SU-DHL-6 (cell line): ENCODE measurements at regions not wholly inside any gene's neighbourhood (a gene's known extent, or its start where the extent isn't known, plus 50 kb on each side); places are given as distances from the start of the nearest gene placed in this dataset.

Experiments
- H2AFZ ChIP-seq: fragments of 200-600 bp; sonication (generic); 2 replicates; pipeline ENCODE4 v1.6.1; 2014; ENCODE audit warnings: low read depth, mild to moderate bottlenecking, moderate library complexity, mixed read lengths, antibody characterized with exemption, low read length; ENCODE audit not compliant: severe bottlenecking
- H3F3A ChIP-seq: fragments of 200-600 bp; shearing (Covaris generic); 2 replicates; pipeline ENCODE4 v1.6.0; 2016; ENCODE audit warnings: antibody characterized with exemption, mild to moderate bottlenecking; ENCODE audit not compliant: insufficient read depth
- H3K27ac ChIP-seq: fragments of 200-600 bp; sonication (generic); 2 replicates; pipeline ENCODE4 v1.5.1; 2016; ENCODE audit warnings: low read depth, mild to moderate bottlenecking, low read length, moderate library complexity, mixed read lengths
- H3K27me3 ChIP-seq: fragments of 200-600 bp; sonication (generic), shearing (Covaris generic); 2 replicates; pipeline ENCODE4 v1.6.0; 2014; ENCODE audit warnings: mild to moderate bottlenecking, low read length
- H3K36me3 ChIP-seq: fragments of 200-600 bp; sonication (generic); 2 replicates; pipeline ENCODE4 v1.6.1; 2014; ENCODE audit warnings: mild to moderate bottlenecking, low read length, mixed read lengths
- H3K4me2 ChIP-seq: fragments of 300-600, 200-600 bp; shearing (Covaris generic), sonication (generic); 2 replicates; pipeline ENCODE4 v1.6.0; 2014; ENCODE audit warnings: low read length, low read depth, mild to moderate bottlenecking; ENCODE audit not compliant: poor library complexity, severe bottlenecking
- H3K4me3 ChIP-seq: fragments of 200-600 bp; sonication (generic); 2 replicates; pipeline ENCODE4 v1.5.1; 2014; ENCODE audit warnings: antibody characterized with exemption, low read length, mild to moderate bottlenecking, mixed read lengths; ENCODE audit not compliant: insufficient read depth, poor library complexity, severe bottlenecking
- H3K79me2 ChIP-seq: fragments of 200-600 bp; sonication (generic); 2 replicates; pipeline ENCODE4 v1.6.1; 2014; ENCODE audit warnings: mild to moderate bottlenecking, low read length, moderate library complexity; ENCODE audit not compliant: insufficient read depth
- H3K9ac ChIP-seq: fragments of 200-600 bp; sonication (generic); 2 replicates; pipeline ENCODE4 v1.7.0; 2014; ENCODE audit warnings: mild to moderate bottlenecking, low read length
- H3K9me2 ChIP-seq: fragments of 200-600 bp; sonication (generic); replicated peaks from 2 replicates; pipeline ENCODE4 v1.6.1; 2014; ENCODE audit warnings: low read length; ENCODE audit not compliant: insufficient read depth
- H3K9me3 ChIP-seq: fragments of 200-600 bp; sonication (generic); 2 replicates; pipeline ENCODE4 v1.6.1; 2014; ENCODE audit warnings: low read length, mixed read lengths; ENCODE audit not compliant: insufficient read depth
- H4K20me1 ChIP-seq: fragments of 200-600 bp; sonication (generic); 2 replicates; pipeline ENCODE4 v1.6.1; 2014; ENCODE audit warnings: low read depth, mild to moderate bottlenecking, antibody characterized with exemption, low read length, moderate library complexity, mixed read lengths
- EZH2phosphoT487 ChIP-seq: fragments of 200-600 bp; sonication (generic), shearing (Covaris generic); conservative IDR thresholded peaks from 2 replicates; pipeline ENCODE4 v1.6.1; 2018; ENCODE audit warnings: mild to moderate bottlenecking, antibody characterized with exemption, low read length, moderate library complexity, mixed read lengths
- TF ChIP-seq, protein P1 (sequence below): fragments of 200-600 bp; sonication (generic); IDR thresholded peaks from one replicate; pipeline ENCODE4 v1.5.1; 2017; ENCODE audit warnings: antibody characterized with exemption, mild to moderate bottlenecking, low read length, moderate library complexity; ENCODE audit not compliant: insufficient read depth, poor library complexity, severe bottlenecking

DNA sequence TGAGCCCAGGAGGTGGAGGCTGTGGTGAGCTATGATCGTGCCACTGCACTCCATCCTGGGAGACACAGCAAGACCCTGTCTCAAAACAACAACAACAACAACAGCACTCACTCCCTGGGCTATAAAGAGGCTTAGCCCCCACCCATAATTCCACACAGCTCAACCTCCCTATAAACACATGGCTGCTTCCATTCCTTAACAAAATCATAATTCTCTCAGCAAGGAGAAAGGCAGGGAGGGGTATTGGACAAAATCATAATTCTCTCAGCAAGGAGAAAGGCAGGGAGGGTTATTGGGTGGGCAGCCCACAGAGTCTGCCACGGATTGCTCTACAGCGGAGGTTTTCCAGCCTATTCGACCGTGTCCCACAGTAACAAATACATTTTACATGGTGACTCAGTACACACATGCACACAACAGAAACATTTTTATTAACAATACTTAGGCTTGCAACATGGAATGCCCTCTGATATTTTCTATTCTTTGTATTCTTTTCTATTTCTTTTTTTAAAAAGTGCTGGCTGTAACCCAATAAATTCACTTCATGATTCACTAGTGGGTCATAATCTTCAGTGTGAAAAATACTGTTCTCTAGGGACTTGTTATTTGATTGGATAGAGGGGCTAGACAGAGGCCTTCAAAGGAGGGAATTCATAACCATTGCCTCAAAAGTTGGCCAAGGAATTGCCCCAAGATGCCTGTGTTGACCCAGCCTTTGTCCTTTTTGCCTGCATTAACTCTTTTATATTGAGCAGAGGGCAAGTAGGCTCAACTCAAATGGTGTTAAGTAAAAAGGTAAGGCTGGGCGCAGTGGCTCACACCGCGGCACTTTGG lies 50.6 kb upstream of the ZMYND8 start:
- H3K36me3 ChIP-seq: peaks cover 3% of the 10 kb centered on the region
- peaks cover 96% of the 10 kb centered on the region for H3K79me2 ChIP-seq
- H3K27me3 ChIP-seq: no peaks in the 10 kb centered on the region
- no peaks in the 10 kb centered on the region for H4K20me1 ChIP-seq
- H3K4me2 ChIP-seq: peak overlapping the region; percentile 87
- peak overlapping the region; percentile 99 for H3K27ac ChIP-seq
- peaks cover 66% of the 10 kb centered on the region for H3F3A ChIP-seq
- H2AFZ ChIP-seq: no peak overlapping the region
- no peaks in the 10 kb centered on the region for H3K9me3 ChIP-seq
- peak overlapping the region; percentile 86 for H3K9ac ChIP-seq
- H3K4me3 ChIP-seq: peak overlapping the region; percentile 73
- H3K9me2 ChIP-seq: no peaks in the 10 kb centered on the region
- TF ChIP-seq, protein P1, sequence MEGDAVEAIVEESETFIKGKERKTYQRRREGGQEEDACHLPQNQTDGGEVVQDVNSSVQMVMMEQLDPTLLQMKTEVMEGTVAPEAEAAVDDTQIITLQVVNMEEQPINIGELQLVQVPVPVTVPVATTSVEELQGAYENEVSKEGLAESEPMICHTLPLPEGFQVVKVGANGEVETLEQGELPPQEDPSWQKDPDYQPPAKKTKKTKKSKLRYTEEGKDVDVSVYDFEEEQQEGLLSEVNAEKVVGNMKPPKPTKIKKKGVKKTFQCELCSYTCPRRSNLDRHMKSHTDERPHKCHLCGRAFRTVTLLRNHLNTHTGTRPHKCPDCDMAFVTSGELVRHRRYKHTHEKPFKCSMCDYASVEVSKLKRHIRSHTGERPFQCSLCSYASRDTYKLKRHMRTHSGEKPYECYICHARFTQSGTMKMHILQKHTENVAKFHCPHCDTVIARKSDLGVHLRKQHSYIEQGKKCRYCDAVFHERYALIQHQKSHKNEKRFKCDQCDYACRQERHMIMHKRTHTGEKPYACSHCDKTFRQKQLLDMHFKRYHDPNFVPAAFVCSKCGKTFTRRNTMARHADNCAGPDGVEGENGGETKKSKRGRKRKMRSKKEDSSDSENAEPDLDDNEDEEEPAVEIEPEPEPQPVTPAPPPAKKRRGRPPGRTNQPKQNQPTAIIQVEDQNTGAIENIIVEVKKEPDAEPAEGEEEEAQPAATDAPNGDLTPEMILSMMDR: no peak
- no peak for TF ChIP-seq EZH2phosphoT487

DNA sequence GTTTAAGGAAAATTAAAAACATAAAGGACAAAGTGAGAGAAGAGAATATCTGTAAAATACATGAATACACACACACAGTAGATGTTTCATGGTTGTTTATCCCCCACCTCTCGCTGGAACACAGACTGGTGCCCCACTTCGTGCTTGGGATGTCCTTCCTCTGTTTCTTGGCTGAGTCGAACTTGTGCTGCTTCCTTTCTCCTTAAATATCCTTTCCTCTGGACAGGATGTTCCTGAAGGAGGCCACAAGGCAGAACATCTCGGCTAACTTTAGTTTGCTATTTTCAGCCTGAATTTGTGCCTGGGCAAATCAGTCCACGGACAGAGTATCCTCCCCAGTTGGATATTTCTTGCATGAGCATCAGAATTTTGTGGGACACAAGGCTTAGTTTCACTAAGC lies 54.7 kb upstream of the ZMYND8 start:
- Histone ChIP-seq H3K4me3 (peak overlapping the region; percentile 73), H4K20me1 (no peaks in the 10 kb centered on the region), H3K9ac (peak overlapping the region; percentile 86), H3K9me2 (no peaks in the 10 kb centered on the region), H3K36me3 (peaks cover 3% of the 10 kb centered on the region), H3K79me2 (peaks cover 59% of the 10 kb centered on the region), H3K27ac (peak overlapping the region; percentile 99), H2AFZ (no peak overlapping the region), H3F3A (peaks cover 78% of the 10 kb centered on the region), H3K9me3 (no peaks in the 10 kb centered on the region), H3K27me3 (no peaks in the 10 kb centered on the region), H3K4me2 (peak overlapping the region; percentile 87)
- TF ChIP-seq, protein P1: no peak
- no peak for TF ChIP-seq EZH2phosphoT487

DNA sequence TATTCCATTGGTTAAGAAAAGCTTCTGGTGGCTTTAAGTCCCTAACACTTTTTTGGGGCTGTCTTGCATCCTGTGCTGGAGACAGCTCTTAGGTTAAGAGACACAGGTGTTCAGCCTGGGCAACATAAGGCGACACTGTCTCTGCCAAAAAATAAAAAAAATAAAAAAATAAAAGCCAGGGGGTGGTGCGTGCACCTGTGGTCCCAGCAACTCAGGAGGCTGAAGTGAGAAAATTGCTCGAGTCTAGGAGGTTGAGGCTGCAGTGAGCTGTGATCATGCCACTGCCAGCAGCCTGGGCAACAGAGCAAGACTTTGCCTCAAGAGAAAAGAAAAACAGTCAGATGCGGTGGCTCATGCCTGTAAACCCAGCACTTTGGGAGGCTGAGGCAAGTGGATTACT lies 55.6 kb upstream of the ZMYND8 start:
- no peaks in the 10 kb centered on the region for H3K9me3 ChIP-seq
- H3K4me3 ChIP-seq: peak overlapping the region; percentile 73
- H3K4me2 ChIP-seq: peak overlapping the region; percentile 87
- peak overlapping the region; percentile 86 for H3K9ac ChIP-seq
- H3K27me3 ChIP-seq: no peaks in the 10 kb centered on the region
- no peak for TF ChIP-seq EZH2phosphoT487
- TF ChIP-seq, protein P1: no peak
- no peaks in the 10 kb centered on the region for H3K9me2 ChIP-seq
- H3K79me2 ChIP-seq: peaks cover 50% of the 10 kb centered on the region
- peak overlapping the region; percentile 99 for H3K27ac ChIP-seq
- no peaks in the 10 kb centered on the region for H4K20me1 ChIP-seq
- H2AFZ ChIP-seq: no peak overlapping the region
- peaks cover 82% of the 10 kb centered on the region for H3F3A ChIP-seq
- H3K36me3 ChIP-seq: peaks cover 3% of the 10 kb centered on the region
